Heart right ventricle (tissue), 16 donors: ENCODE measurements at regions not wholly inside any gene's neighbourhood (a gene's known extent, or its start where the extent isn't known, plus 50 kb on each side); places are given as distances from the start of the nearest gene placed in this dataset.

Experiments
- ATAC-seq, 8 donors: fragments of 200-7000 bp; cut with Tn5 transposase; one replicate each; pipeline ENCODE4 v1.9.1; 2020; ENCODE audit warnings: mild to moderate bottlenecking in 8 of 8, moderate library complexity in 8 of 8, moderate number of reproducible peaks in 1 of 8
- DNase-seq, 2 donors: peaks; one replicate each; pipeline ENCODE4 v3.0.0-alpha.2; 2020
- H3K27ac ChIP-seq, 10 donors: fragments of 200-600 bp; sonication (generic) in 2 of 10; one replicate each; pipeline versions ENCODE4 v1.5.0 to v1.8.0; 2020 to 2022; ENCODE audit warnings: mild to moderate bottlenecking in 3 of 10
- H3K27me3 ChIP-seq, 7 donors: fragments of 200-600 bp; one replicate each; pipeline ENCODE4 v1.8.0; 2021 to 2022; ENCODE audit warnings: mild to moderate bottlenecking in 2 of 7
- H3K36me3 ChIP-seq, 9 donors: fragments of 200-600 bp; sonication (generic) in 1 of 9; one replicate each; pipeline versions ENCODE4 v1.5.0 to v1.8.0; 2020 to 2022; ENCODE audit warnings: mild to moderate bottlenecking in 2 of 9
- H3K4me1 ChIP-seq, 9 donors: fragments of 200-600 bp; sonication (generic) in 1 of 9; one replicate each; pipeline versions ENCODE4 v1.5.0 to v1.8.0; 2020 to 2022; ENCODE audit warnings: mild to moderate bottlenecking in 4 of 9
- H3K4me3 ChIP-seq, 10 donors: fragments of 200-600 bp; sonication (generic) in 2 of 10; one replicate each; pipeline versions ENCODE4 v1.5.0 to v1.8.0; 2020 to 2022; ENCODE audit warnings: mild to moderate bottlenecking in 7 of 10, moderate library complexity in 2 of 10
- H3K9me3 ChIP-seq, 11 donors: fragments of 200-600 bp in 10 of 11; sonication (generic) in 2 of 11; one replicate each; pipeline versions ENCODE4 v1.5.0 to v1.8.0; 2013 to 2022; ENCODE audit warnings: mild to moderate bottlenecking in 2 of 11, control low read depth in 1 of 11, moderate library complexity in 1 of 11
- CTCF ChIP-seq, 9 donors: fragments of 200-600 bp; sonication (generic) in 2 of 9; IDR thresholded peaks; one replicate each; pipeline versions ENCODE4 v1.5.0 to v1.8.0; 2021 to 2022; ENCODE audit warnings: antibody characterized with exemption in 9 of 9, mild to moderate bottlenecking in 5 of 9, moderate library complexity in 1 of 9
- WGBS, 2 donors: extraction: QIAGEN DNeasy Blood & Tissue Kit; methylation state at CpG; one replicate each; pipeline ENCODE4 v1.1.7; 2013; ENCODE audit warnings: inconsistent platforms in 1 of 2; 5-methylcytosine and 5-hydroxymethylcytosine counted together
- intact Hi-C, 10 donors: fragments of 100-400 bp; cut with DNase I; formaldehyde crosslinking; loops; one replicate each; pipeline versions ENCODE4 v1.11.1 to v1.14.2; 2022
- donor health status: Arrhythmogenic right ventricular cardiomyopathy.
- donor health status: ischemic (EF 13 %, LVEDD 7.1; RV severe dilation, severe dysfunction).
- donor health status: healthy with polysubstance abuse.
- donor health status: DM: no; HTN: yes; CAD: no.
- donor health status: DM: no; HTN: no; CAD: no.
- donor health status: ischemic (EF 25% LVEDD 6.9; RV normal size, moderate dysfunction).
- donor health status: ischemic (EF 25% LVEDD 5.7; RV mildly dilated, moderate dysfunction).
- donor health status: healthy.
- donor health status: DM: yes; HTN: yes; CAD: no.
- donor health status: Ischemic cardiomyopathy.
- donor health status: ischemic (EF 35%, LVEDD 5.7; RV mildly dilated, moderate dysfunction).
- donor health status: nonischemic (EF 11% LVEDD 7.7; RV severe dilation, severe dysfunction).
- donor health status: DM: yes; HTN: yes; CAD: no.
- donor health status: PGD.
- donor health status: ischemic (EF 29% LVEDD 5.4; RV normal size, mild dysfunction).
- donor health status: nonischemic (EF 23%, LVEDD 6.1; RV moderate dilation, normal function).

GRCh38 chr4:135966936-135967335 is 1565.4 kb downstream of the PCDH18 start:
- TF ChIP-seq CTCF (IDR thresholded peaks at IDR 0.05), result no peak
- DNase-seq, result no peak
- no peaks in the 10 kb centered on the region for H3K27me3 ChIP-seq

GRCh38 chr4:135963009-135963408 is 1569.3 kb downstream of the PCDH18 start:
- intact Hi-C loops, result no loop called here
- no peaks in the 10 kb centered on the region for H3K36me3 ChIP-seq
- no peak overlapping the region for H3K4me3 ChIP-seq
- DNase-seq (no peak), ATAC-seq (no peak)
- no peak overlapping the region for H3K27ac ChIP-seq
- no peaks in the 10 kb centered on the region for H3K4me1 ChIP-seq
- peaks cover 0 to 6% (median 0%) of the 10 kb centered on the region in 11 donors for H3K9me3 ChIP-seq
- 29 to 38% methylated on average over 1 of the region's 1 CpG for WGBS, 2 donors
- no peak for TF ChIP-seq CTCF (IDR thresholded peaks at IDR 0.05)
- H3K27me3 ChIP-seq, result no peaks in the 10 kb centered on the region

More at GRCh38 chr4:135966936-135967335, 1565.4 kb downstream of the PCDH18 start:
- WGBS, 2 donors, result 93 to 94% methylated on average over 1 of the region's 1 CpG
- intact Hi-C loops, result no loop called here
- no peaks in the 10 kb centered on the region for H3K36me3 ChIP-seq
- no peak overlapping the region for H3K4me3 ChIP-seq
- peaks cover 0 to 4% (median 0%) of the 10 kb centered on the region in 11 donors for H3K9me3 ChIP-seq
- no peak for ATAC-seq
- no peak overlapping the region for H3K27ac ChIP-seq
- no peaks in the 10 kb centered on the region for H3K4me1 ChIP-seq

- ATAC-seq (no peak), DNase-seq (no peak)
- intact Hi-C loops, result no loop called here
- no peak for TF ChIP-seq CTCF (IDR thresholded peaks at IDR 0.05)
- H3K36me3 ChIP-seq, result no peaks in the 10 kb centered on the region
- peaks cover 0 to 24% (median 0%) of the 10 kb centered on the region in 11 donors for H3K9me3 ChIP-seq
- no peaks in the 10 kb centered on the region for H3K4me1 ChIP-seq
- H3K27me3 ChIP-seq, result no peaks in the 10 kb centered on the region
- no peak overlapping the region for H3K27ac ChIP-seq
- WGBS, 2 donors, result 78 to 84% methylated on average over 3 of the region's 3 CpGs
- H3K4me3 ChIP-seq, result no peak overlapping the region
These were observed 1582.4 kb downstream of the PCDH18 start for GRCh38 chr4:135949931-135950330.

GRCh38 chr4:135948797-135949196 is 1583.5 kb downstream of the PCDH18 start:
- intact Hi-C loops, result no loop called here
- Histone ChIP-seq H3K4me1 (no peaks in the 10 kb centered on the region), H3K9me3 (peaks cover 0 to 13% (median 0%) of the 10 kb centered on the region in 11 donors), H3K27ac (no peak overlapping the region), H3K36me3 (no peaks in the 10 kb centered on the region), H3K4me3 (no peak overlapping the region), H3K27me3 (no peaks in the 10 kb centered on the region)
- 47 to 69% methylated on average over 1 of the region's 1 CpG for WGBS, 2 donors
- DNase-seq, result no peak
- TF ChIP-seq CTCF (IDR thresholded peaks at IDR 0.05), result no peak
- no peak for ATAC-seq
